Tibial artery (tissue), 4 donors: ENCODE measurements at regions not wholly inside any gene's neighbourhood (a gene's known extent, or its start where the extent isn't known, plus 50 kb on each side); places are given as distances from the start of the nearest gene placed in this dataset.
"Not testable (repeated sequence)": the region's sequence is repeated elsewhere in the genome, so short reads cannot be mapped to it uniquely, and the experiment has no call there.

Experiments used
- DNase-seq, 2 donors: peaks; one replicate each; pipeline ENCODE4 v3.0.0-alpha.2; 2019
- H3K27ac ChIP-seq, 2 donors: fragments of 200-600 bp; sonication (generic) in 1 of 2; 1 replicate in 1 of 2; 2 replicates in 1 of 2; pipeline ENCODE4 v1.5.1; 2018 to 2019; ENCODE audit warnings: mild to moderate bottlenecking in 1 of 2
- H3K27me3 ChIP-seq, 2 donors: fragments of 200-600 bp; sonication (generic) in 1 of 2; one replicate each; pipeline versions ENCODE4 v1.5.1 to v1.6.0; 2016 to 2019
- H3K36me3 ChIP-seq, 3 donors: fragments of 200-600 bp; sonication (generic) in 2 of 3; one replicate each; pipeline ENCODE4 v1.5.1; 2016 to 2019; ENCODE audit warnings: mild to moderate bottlenecking in 2 of 3
- H3K4me1 ChIP-seq, 4 donors: fragments of 200-600 bp; sonication (generic) in 2 of 4; 1 replicate in 3 of 4; 2 replicates in 1 of 4; pipeline ENCODE4 v1.5.1; 2016 to 2019
- H3K4me3 ChIP-seq, 2 donors: fragments of 200-600 bp; sonication (generic) in 1 of 2; 1 replicate in 1 of 2; 2 replicates in 1 of 2; pipeline ENCODE4 v1.5.1; 2018 to 2019; ENCODE audit warnings: mild to moderate bottlenecking in 2 of 2
- H3K9me3 ChIP-seq, 3 donors: fragments of 200-600 bp; sonication (generic) in 1 of 3; one replicate each; pipeline ENCODE4 v1.5.1; 2016 to 2019
- CTCF ChIP-seq, 2 experiments: fragments of 200-600 bp in 1 of 2; fragments of 450-650 bp in 1 of 2; IDR thresholded peaks; one replicate each; pipeline ENCODE4 v1.5.1; 2017 to 2019; ENCODE audit warnings: antibody characterized with exemption in 2 of 2, mild to moderate bottlenecking in 1 of 2, moderate library complexity in 1 of 2
- intact Hi-C: fragments of 100-400 bp; cut with DNase I; formaldehyde crosslinking; loops from one replicate; pipeline ENCODE4 v1.15.0; 2023; ENCODE audit warnings: low total_unique reads

GRCh38 chr22:47355776-47356510 is 593.5 kb downstream of the TBC1D22A start:
- no peaks in the 10 kb centered on the region for H3K36me3 ChIP-seq
- intact Hi-C loops: no loop called here
- DNase-seq: no peak
- no peak overlapping the region for H3K4me3 ChIP-seq
- no peak overlapping the region for H3K27ac ChIP-seq
- no peaks in the 10 kb centered on the region for H3K4me1 ChIP-seq
- H3K9me3 ChIP-seq: peaks cover 0 to 6% (median 0%) of the 10 kb centered on the region in 3 donors
- no peak for TF ChIP-seq CTCF (IDR thresholded peaks at IDR 0.05)
- H3K27me3 ChIP-seq: peaks cover 0 to 9% of the 10 kb centered on the region in 2 donors

DNA sequence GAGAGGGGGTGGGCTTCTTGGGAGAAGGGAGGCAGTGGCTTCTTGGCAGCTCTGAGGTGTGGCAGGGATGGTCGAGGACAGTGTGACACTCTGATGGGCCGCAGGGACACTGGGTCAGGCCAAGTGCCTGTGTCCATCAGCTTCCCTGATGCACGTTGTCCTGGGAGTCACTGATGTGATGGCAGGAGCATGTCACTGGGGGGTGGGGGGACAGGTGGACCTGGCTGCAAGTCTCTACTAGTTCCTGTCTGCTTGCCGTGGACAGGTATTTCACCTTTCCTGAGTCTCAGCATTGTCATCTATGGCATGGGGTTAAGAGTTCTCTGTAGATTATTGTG is 592.9 kb downstream of the TBC1D22A start:
- no peak for DNase-seq
- no peaks in the 10 kb centered on the region for H3K36me3 ChIP-seq
- H3K9me3 ChIP-seq: peaks cover 0 to 6% (median 0%) of the 10 kb centered on the region in 3 donors
- no peak overlapping the region for H3K4me3 ChIP-seq
- no peaks in the 10 kb centered on the region for H3K4me1 ChIP-seq
- no peak for TF ChIP-seq CTCF (IDR thresholded peaks at IDR 0.05)
- intact Hi-C loops: no loop called here
- no peak overlapping the region for H3K27ac ChIP-seq
- peaks cover 0 to 9% of the 10 kb centered on the region in 2 donors for H3K27me3 ChIP-seq

- no peaks in the 10 kb centered on the region for H3K36me3 ChIP-seq
- H3K27me3 ChIP-seq: peaks cover 0 to 9% of the 10 kb centered on the region in 2 donors
- intact Hi-C loops: no loop called here
- H3K4me1 ChIP-seq: no peaks in the 10 kb centered on the region
- no peak overlapping the region for H3K4me3 ChIP-seq
- DNase-seq: no peak
- no peak for TF ChIP-seq CTCF (IDR thresholded peaks at IDR 0.05)
- H3K27ac ChIP-seq: no peak overlapping the region
- peaks cover 0 to 6% (median 0%) of the 10 kb centered on the region in 3 donors for H3K9me3 ChIP-seq
These were observed 592.4 kb downstream of the TBC1D22A start for GRCh38 chr22:47354668-47355387.

GRCh38 chr22:47352920-47353700 is 590.7 kb downstream of the TBC1D22A start:
- TF ChIP-seq CTCF (IDR thresholded peaks at IDR 0.05): no peak
- H3K9me3 ChIP-seq: peaks cover 0 to 6% (median 0%) of the 10 kb centered on the region in 3 donors
- DNase-seq: no peak
- intact Hi-C loops: no loop called here
- H3K36me3 ChIP-seq: no peaks in the 10 kb centered on the region
- H3K4me3 ChIP-seq: no peak overlapping the region
- H3K27me3 ChIP-seq: peaks cover 0 to 9% of the 10 kb centered on the region in 2 donors
- no peaks in the 10 kb centered on the region for H3K4me1 ChIP-seq
- no peak overlapping the region for H3K27ac ChIP-seq

DNA sequence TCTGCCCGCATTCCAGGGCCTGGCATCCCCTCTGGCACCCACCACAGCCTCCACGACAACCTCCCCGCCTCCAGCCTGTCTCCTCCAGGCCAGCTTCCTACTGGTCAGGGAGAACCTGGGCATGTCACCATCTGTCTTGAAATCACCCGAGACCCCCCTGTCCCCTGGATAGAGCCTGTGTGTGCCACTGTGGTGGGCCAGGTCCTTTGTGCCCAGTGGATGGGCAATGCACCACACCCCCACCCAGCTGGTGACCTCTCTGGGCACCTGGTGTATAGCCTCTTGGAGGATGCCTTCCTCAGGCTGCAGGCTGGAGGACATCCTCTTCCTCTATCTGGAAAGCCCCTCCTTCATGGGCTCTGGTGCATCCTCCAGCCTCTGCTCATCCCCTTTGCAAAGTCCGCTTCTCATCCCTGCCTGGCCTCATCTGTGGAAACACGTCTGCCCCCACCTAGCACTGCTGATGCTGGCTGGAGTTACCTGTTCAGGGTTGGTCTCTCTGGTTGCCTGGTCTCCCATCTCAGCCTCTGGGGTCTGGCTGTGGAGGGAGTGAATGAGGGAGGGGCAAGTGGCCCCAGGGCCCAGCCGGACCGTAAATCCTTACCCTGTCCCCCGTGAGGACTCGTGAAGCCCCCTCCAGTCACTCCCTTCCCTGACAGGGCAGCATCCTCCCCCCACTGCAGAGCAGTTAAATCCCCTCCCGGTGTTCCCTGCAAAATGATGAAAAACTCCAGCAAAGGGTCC is 589.6 kb downstream of the TBC1D22A start:
- Histone ChIP-seq H3K9me3 (peaks cover 0 to 6% (median 0%) of the 10 kb centered on the region in 3 donors), H3K36me3 (no peaks in the 10 kb centered on the region), H3K4me1 (no peaks in the 10 kb centered on the region), H3K4me3 (no peak overlapping the region), H3K27ac (no peak overlapping the region), H3K27me3 (peaks cover 0 to 7% of the 10 kb centered on the region in 2 donors)
- no peak for DNase-seq
- intact Hi-C loops: loop anchor here (2.0 kb wide), 1 partner anchor 31 kb away; no protein-coding TSS in a partner anchor
- no peak for TF ChIP-seq CTCF (IDR thresholded peaks at IDR 0.05)

- intact Hi-C loops, DNase-seq, H3K27ac ChIP-seq, H3K9me3 ChIP-seq, H3K4me1 ChIP-seq, H3K4me3 ChIP-seq, H3K36me3 ChIP-seq: not testable (repeated sequence)
- H3K27me3 ChIP-seq: peaks cover 0 to 18% of the 10 kb centered on the region in 2 donors
These were observed 583.8 kb downstream of the TBC1D22A start for GRCh38 chr22:47346287-47346686.
